Kidney epithelial cell (primary cell): ENCODE measurements at regions not wholly inside any gene's neighbourhood (a gene's known extent, or its start where the extent isn't known, plus 50 kb on each side); places are given as distances from the start of the nearest gene placed in this dataset.

Source experiments
- DNase-seq: peaks from one replicate; pipeline ENCODE4 v3.0.0-alpha.2; 2010; ENCODE audit warnings: low read depth
- H3K27me3 ChIP-seq: 2 replicates; pipeline ENCODE4 v1.6.0; 2011; ENCODE audit warnings: low read length; ENCODE audit not compliant: control insufficient read depth, insufficient read depth
- H3K36me3 ChIP-seq: 2 replicates; pipeline ENCODE4 v1.5.1; 2011; ENCODE audit warnings: low read length; ENCODE audit not compliant: control insufficient read depth, insufficient read depth
- H3K4me3 ChIP-seq: 2 replicates; pipeline ENCODE4 v1.5.1; 2011; ENCODE audit warnings: low read depth, mild to moderate bottlenecking, control low read depth, low read length
- TF ChIP-seq, protein P1 (sequence below): IDR thresholded peaks from 2 replicates; pipeline ENCODE4 v1.5.1; 2011; ENCODE audit warnings: mild to moderate bottlenecking, moderate library complexity, low read length, control low read depth, inconsistent platforms; ENCODE audit not compliant: insufficient read depth, poor library complexity, severe bottlenecking

DNA sequence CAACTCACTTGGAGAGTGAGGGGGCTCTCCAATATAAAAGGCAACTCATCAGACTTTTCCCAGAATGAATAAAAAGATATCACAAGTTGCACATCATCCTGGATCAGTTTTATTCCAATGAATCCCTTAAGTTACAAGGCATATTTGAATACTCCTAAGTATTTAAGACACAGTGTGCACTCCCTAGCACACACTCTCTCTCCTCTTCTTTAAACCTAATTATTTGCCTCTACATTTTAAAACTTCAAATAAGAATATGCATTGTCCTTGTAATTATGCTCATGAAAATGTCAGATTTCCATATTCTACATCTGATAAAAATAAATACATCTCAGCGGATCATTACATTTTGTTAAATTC, 273.6 kb downstream of the ADGB start:
- H3K27me3 ChIP-seq: no peaks in the 10 kb centered on the region
- H3K4me3 ChIP-seq: no peak overlapping the region
- TF ChIP-seq, protein P1, sequence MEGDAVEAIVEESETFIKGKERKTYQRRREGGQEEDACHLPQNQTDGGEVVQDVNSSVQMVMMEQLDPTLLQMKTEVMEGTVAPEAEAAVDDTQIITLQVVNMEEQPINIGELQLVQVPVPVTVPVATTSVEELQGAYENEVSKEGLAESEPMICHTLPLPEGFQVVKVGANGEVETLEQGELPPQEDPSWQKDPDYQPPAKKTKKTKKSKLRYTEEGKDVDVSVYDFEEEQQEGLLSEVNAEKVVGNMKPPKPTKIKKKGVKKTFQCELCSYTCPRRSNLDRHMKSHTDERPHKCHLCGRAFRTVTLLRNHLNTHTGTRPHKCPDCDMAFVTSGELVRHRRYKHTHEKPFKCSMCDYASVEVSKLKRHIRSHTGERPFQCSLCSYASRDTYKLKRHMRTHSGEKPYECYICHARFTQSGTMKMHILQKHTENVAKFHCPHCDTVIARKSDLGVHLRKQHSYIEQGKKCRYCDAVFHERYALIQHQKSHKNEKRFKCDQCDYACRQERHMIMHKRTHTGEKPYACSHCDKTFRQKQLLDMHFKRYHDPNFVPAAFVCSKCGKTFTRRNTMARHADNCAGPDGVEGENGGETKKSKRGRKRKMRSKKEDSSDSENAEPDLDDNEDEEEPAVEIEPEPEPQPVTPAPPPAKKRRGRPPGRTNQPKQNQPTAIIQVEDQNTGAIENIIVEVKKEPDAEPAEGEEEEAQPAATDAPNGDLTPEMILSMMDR: no peak
- no peaks in the 10 kb centered on the region for H3K36me3 ChIP-seq
- no peak for DNase-seq

DNA sequence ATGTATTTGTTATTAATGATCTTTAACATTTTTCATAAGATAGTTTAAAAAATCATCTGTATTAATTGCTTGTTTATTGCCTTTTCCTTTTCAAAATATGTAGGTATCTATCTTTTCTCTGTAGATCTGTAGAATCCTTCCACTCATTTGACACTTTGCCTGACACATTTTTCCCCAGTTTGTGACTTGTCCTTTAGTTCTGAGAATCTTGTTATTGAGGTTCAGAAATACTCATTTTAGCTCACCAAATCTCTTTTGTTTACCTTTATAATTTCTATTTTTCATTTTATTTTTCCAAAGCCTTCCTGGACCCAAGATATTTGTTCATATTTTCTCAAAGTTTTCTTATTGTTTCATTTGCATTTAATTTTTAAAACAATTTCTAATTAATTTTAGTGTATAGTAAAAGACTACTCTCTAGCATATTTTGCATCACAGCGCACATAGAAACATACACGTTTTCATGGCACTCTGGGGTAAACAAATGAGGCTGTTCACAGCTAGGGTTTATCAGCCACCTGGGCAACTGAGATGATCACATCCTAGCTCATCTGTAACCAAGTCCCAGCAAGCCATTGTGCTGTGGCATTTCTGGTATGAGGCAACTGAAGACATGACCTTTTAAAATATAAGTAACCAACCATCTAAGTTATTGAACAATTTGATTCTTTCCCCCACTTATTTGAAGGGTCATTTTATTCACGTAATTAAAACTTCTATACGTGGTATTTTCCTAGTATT, 275.7 kb downstream of the ADGB start:
- DNase-seq: no peak
- no peaks in the 10 kb centered on the region for H3K27me3 ChIP-seq
- TF ChIP-seq, protein P1: no peak
- no peaks in the 10 kb centered on the region for H3K36me3 ChIP-seq
- H3K4me3 ChIP-seq: no peak overlapping the region

DNA sequence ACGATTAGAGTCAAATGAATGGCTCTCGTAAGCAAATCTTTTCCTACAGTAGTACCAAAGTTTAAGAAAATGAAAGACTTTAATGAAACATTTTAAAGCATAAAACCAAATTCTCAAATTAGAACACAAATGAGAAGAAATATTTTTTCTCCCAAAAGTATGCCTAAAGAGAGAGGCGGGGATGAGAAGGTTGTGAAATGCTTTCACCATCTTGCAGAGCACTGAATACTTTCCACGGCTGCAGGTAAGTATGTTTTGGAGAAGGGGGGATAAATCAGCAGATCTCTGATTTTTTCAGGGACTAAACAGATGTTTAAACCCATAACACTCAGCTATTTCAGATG, 277.1 kb downstream of the ADGB start:
- Histone ChIP-seq H3K36me3 (no peaks in the 10 kb centered on the region), H3K4me3 (no peak overlapping the region), H3K27me3 (no peaks in the 10 kb centered on the region)
- no peak for DNase-seq
- TF ChIP-seq, protein P1: no peak

DNA sequence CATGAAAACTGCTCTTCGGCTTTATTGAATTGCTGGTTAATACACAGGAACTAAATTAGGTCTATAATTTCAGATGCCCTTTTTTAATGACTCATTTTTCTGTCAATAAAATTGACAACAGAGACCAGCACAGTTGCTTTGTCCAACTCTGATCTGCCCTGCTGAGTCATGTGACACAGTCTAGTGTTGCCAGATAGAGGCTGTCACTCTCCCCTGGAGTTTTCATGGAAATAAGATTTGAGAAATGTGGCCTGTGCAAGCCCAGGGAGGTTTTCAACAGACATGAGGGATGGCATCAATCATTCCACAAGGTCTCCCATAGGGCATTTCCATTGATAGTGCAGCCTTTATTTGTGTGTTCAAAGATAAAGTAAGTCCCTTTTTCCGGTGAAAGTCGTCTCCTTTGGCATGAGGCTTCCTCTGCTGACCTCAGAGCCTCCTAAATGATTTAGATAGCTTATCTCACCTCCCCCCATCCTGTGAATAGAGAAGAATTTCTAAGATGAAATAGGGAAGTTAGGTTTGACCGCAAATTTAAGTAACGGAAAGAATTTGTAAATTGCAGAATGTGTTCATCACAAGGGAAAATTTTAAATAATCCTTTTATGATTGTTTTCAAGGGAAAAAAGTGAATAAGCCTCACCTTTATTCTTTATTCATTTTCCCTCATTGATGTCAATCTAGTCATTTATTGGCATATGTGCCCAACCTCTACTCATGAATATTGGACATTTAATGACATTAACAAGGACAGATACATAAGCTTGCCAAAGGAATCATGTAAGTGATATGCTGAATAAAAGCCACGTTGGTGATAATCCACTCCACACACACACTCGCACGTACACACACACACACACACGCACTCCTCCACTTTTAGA, 277.7 kb downstream of the ADGB start:
- Histone ChIP-seq H3K4me3 (no peak overlapping the region), H3K27me3 (no peaks in the 10 kb centered on the region), H3K36me3 (no peaks in the 10 kb centered on the region)
- TF ChIP-seq, protein P1: no peak
- DNase-seq: no peak

DNA sequence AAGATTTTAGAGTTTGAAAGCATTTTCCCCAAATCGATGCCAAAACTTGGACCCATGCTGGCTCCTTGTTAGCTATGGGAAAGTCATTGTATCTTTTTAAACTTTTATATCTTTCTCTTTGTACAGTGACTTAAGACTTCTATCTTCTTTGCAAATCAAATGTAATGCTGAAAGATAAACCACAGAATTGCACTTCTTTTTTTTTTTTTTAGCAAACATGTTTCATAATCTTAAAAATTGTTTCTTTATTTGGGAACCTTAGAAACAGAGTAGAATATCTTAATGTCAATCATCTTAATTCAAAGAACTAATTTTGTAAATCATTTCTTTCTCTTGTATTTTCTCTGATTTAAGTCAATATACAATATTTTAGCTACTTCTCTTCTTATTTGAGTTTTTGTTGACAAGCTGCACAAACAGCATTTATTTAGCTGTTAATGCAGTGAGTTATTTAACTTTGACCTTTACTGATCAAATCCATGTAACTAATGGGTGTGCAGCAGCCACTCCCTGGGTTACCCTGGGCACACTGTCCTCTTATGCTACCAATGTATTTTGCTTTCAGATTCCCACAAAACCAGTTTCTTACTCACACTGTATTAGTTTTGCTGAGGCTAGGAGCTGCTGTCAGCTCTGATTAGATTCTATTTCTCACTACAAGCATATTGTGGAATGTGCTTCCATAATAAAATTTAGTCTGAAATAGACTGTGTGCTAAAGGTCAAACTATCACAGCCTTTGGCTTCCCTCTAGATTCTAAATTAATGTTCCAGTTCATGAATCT, 279.6 kb downstream of the ADGB start:
- Histone ChIP-seq H3K36me3 (no peaks in the 10 kb centered on the region), H3K4me3 (no peak overlapping the region), H3K27me3 (no peaks in the 10 kb centered on the region)
- TF ChIP-seq, protein P1: no peak
- no peak for DNase-seq
